Calu3 (cell line): ENCODE measurements at regions not wholly inside any gene's neighbourhood (a gene's known extent, or its start where the extent isn't known, plus 50 kb on each side); places are given as distances from the start of the nearest gene placed in this dataset.
"Not testable (repeated sequence)": the region's sequence is repeated elsewhere in the genome, so short reads cannot be mapped to it uniquely, and the experiment has no call there.

Experiments
- BruUV-seq: library from RNA; stranded (reverse); fragments of 400-500 nt; replicated peaks from 2 replicates; lab custom pipeline; 2021; lab: Mats Ljungman, UMichigan
- CTCF ChIA-PET: fragments of 300-600 bp; sonication (Branson Sonifier 250); formaldehyde crosslinking; loops from one replicate; lab custom pipeline; 2022; ENCODE audit warnings: antibody characterized with exemption; lab: Charles Lee
- DNase-seq: peaks from one replicate; pipeline ENCODE4 v3.0.0; 2022
- H3K27ac Mint-ChIP-seq: one replicate; pipeline ENCODE4 v1.8.0; 2022; ENCODE audit warnings: mixed read lengths; ENCODE audit not compliant: unreplicated experiment
- H3K27me3 Mint-ChIP-seq: one replicate; pipeline ENCODE4 v1.8.0; 2022; ENCODE audit warnings: mixed read lengths; ENCODE audit not compliant: unreplicated experiment
- H3K36me3 Mint-ChIP-seq: one replicate; pipeline ENCODE4 v1.8.0; 2022; ENCODE audit warnings: mild to moderate bottlenecking, moderate library complexity, mixed read lengths; ENCODE audit not compliant: insufficient read depth, unreplicated experiment
- H3K4me1 Mint-ChIP-seq: one replicate; pipeline ENCODE4 v1.8.0; 2022; ENCODE audit warnings: mild to moderate bottlenecking, low read depth, mixed read lengths; ENCODE audit not compliant: unreplicated experiment
- H3K4me3 Mint-ChIP-seq: one replicate; pipeline ENCODE4 v1.8.0; 2022; ENCODE audit warnings: mild to moderate bottlenecking, low read depth, moderate library complexity, mixed read lengths; ENCODE audit not compliant: unreplicated experiment
- H3K9me3 Mint-ChIP-seq: one replicate; pipeline ENCODE4 v1.8.0; 2022; ENCODE audit warnings: low read depth, mixed read lengths; ENCODE audit not compliant: unreplicated experiment
- intact Hi-C: fragments of 100-400 bp; cut with micrococcal nuclease; formaldehyde crosslinking; loops from one replicate; pipeline ENCODE4 v1.10.0; 2022; ENCODE audit not compliant: unreplicated experiment
- TF ChIP-seq, protein P1 (sequence below): fragments of 200-600 bp; IDR thresholded peaks from one replicate; pipeline ENCODE4 v1.8.0; 2022; ENCODE audit warnings: antibody characterized with exemption; ENCODE audit not compliant: unreplicated experiment

DNA sequence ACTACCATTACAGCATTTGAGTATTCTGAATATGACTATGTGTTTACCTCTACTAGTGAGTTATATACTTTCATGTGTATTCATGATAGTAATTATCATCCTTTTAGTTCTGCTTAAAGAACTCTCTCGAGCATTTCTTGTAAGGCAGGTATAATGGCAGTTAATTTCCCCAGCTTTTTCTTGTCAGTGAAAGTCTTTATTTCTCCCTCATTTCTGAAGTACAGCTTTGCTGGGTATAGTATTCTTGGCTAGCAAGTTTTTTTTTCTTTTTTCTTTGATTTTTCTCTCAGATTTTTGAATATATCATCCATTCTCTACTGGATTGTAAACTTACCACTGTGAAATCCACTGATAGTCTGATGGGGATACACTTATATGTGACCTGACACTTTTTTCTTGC is 165.9 kb upstream of the ARHGAP5 start:
- no TSS peak for BruUV-seq
- no peaks in the 10 kb centered on the region for H3K4me1 Mint-ChIP-seq
- no peak overlapping the region for H3K27ac Mint-ChIP-seq
- intact Hi-C loops, result no loop called here
- H3K4me3 Mint-ChIP-seq, result no peak overlapping the region
- CTCF ChIA-PET, result interaction anchor here (0.6 kb wide), 1 partner anchor 1280 kb away, joined by 3 read pairs; no protein-coding TSS in a partner anchor
- DNase-seq, result no peak
- H3K9me3 Mint-ChIP-seq, result no peaks in the 10 kb centered on the region
- no peaks in the 10 kb centered on the region for H3K27me3 Mint-ChIP-seq
- H3K36me3 Mint-ChIP-seq, result no peaks in the 10 kb centered on the region
- TF ChIP-seq, protein P1, sequence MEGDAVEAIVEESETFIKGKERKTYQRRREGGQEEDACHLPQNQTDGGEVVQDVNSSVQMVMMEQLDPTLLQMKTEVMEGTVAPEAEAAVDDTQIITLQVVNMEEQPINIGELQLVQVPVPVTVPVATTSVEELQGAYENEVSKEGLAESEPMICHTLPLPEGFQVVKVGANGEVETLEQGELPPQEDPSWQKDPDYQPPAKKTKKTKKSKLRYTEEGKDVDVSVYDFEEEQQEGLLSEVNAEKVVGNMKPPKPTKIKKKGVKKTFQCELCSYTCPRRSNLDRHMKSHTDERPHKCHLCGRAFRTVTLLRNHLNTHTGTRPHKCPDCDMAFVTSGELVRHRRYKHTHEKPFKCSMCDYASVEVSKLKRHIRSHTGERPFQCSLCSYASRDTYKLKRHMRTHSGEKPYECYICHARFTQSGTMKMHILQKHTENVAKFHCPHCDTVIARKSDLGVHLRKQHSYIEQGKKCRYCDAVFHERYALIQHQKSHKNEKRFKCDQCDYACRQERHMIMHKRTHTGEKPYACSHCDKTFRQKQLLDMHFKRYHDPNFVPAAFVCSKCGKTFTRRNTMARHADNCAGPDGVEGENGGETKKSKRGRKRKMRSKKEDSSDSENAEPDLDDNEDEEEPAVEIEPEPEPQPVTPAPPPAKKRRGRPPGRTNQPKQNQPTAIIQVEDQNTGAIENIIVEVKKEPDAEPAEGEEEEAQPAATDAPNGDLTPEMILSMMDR, result no peak

DNA sequence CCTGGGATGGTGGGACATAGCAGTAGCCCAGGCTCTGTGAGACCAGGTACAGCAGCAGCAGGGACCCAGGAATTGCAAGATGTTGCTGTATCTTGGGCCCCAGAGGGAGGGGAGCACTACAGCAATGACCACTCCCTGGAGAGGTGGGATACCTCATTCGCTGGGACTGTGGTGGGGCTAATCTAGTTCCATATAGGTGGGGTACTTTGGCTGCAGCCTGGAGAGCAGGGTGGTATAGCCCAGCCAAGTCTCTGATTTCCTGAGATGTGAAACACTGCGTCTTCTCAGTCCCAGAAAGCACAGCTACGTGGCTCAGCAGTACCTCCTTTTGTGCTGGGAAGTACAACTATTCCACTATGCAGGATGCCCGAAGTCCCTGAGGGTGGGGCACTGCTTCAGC is 163.7 kb upstream of the ARHGAP5 start:
- H3K27me3 Mint-ChIP-seq, result no peaks in the 10 kb centered on the region
- DNase-seq, result no peak
- no TSS peak for BruUV-seq
- CTCF ChIA-PET, result no interaction called here
- TF ChIP-seq, protein P1, result no peak
- intact Hi-C loops, result no loop called here
- H3K36me3 Mint-ChIP-seq, result no peaks in the 10 kb centered on the region
- no peak overlapping the region for H3K4me3 Mint-ChIP-seq
- H3K27ac Mint-ChIP-seq, result no peak overlapping the region
- no peaks in the 10 kb centered on the region for H3K9me3 Mint-ChIP-seq
- H3K4me1 Mint-ChIP-seq, result no peaks in the 10 kb centered on the region

DNA sequence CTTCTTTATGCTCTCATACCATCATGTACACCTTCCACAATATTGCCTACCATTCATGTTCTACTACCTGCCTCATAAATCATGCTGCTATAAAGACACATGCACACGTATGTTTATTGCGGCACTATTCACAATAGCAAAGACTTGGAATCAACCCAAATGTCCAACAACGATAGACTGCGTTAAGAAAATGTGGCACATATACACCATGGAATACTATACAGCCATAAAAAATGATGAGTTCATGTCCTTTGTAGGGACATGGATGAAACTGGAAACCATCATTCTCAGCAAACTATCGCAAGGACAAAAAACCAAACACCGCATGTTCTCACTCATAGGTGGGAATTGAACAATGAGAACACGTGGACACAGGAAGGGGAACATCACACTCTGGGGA is 158.8 kb upstream of the ARHGAP5 start:
- H3K4me3 Mint-ChIP-seq, H3K36me3 Mint-ChIP-seq, H3K27ac Mint-ChIP-seq, BruUV-seq, DNase-seq, intact Hi-C loops, H3K4me1 Mint-ChIP-seq, H3K27me3 Mint-ChIP-seq, H3K9me3 Mint-ChIP-seq: not testable (repeated sequence)
- CTCF ChIA-PET, result interaction anchor here (0.6 kb wide), 1 partner anchor 433 kb away, joined by 3 read pairs; no protein-coding TSS in a partner anchor

DNA sequence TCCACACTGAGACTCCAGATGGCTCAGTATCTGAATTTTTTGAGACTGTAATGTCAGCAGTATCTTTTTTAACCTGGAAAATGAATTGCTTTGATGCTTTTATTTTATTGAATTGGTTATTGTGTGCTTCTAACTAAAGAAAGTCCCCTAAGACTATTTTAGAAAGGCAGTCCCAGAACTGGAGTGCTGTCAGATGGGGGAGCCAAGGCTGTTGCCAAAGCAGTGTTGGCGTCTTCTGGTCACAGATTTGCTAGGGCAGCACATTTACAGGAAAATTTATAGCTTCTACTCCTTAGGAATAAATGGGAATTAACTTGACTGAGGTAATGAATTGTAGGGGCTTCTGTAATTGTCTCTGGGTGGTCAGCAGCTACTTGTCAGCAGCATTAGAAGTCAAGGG is 157.1 kb upstream of the ARHGAP5 start:
- no peaks in the 10 kb centered on the region for H3K9me3 Mint-ChIP-seq
- no TSS peak for BruUV-seq
- intact Hi-C loops, result no loop called here
- H3K4me3 Mint-ChIP-seq, result no peak overlapping the region
- H3K4me1 Mint-ChIP-seq, result no peaks in the 10 kb centered on the region
- H3K27ac Mint-ChIP-seq, result no peak overlapping the region
- CTCF ChIA-PET, result no interaction called here
- H3K36me3 Mint-ChIP-seq, result no peaks in the 10 kb centered on the region
- no peaks in the 10 kb centered on the region for H3K27me3 Mint-ChIP-seq
- DNase-seq, result no peak
- TF ChIP-seq, protein P1, result no peak

DNA sequence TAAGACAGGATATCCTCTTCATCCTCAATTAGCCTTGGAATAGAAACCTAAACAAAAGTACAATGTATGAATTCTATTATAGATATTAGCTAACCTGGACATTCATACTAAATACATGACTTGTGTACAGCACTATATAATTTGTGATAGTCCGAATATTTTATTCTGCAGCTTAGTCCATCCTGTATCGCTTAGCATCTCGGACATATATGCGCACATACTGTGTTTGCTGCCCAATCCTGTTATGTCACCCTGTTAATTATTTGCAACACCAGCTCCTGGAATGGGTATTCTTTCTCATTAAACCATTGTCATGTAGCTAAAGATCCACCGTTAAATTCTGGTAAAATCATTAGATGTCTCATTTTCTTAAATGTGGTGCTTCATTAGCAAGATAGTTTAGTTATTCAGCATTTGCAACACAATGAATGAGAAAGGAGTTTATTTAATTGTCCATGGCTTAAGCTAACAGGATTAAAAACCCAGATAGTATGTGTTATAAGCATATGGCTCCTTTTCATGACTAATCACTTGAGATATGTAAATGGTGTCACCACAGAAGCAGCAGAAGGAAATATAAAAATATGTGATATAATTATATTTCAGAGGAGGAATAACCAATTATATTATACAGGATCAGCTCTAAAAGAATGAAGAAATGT is 156.0 kb upstream of the ARHGAP5 start:
- BruUV-seq, result no TSS peak
- Mint-ChIP-seq H3K9me3 (no peaks in the 10 kb centered on the region), H3K27ac (no peak overlapping the region), H3K36me3 (no peaks in the 10 kb centered on the region), H3K4me3 (no peak overlapping the region), H3K27me3 (no peaks in the 10 kb centered on the region), H3K4me1 (no peaks in the 10 kb centered on the region)
- no peak for DNase-seq
- TF ChIP-seq, protein P1, result no peak
- intact Hi-C loops, result no loop called here
- CTCF ChIA-PET, result no interaction called here
